Gastroesophageal sphincter (tissue), 4 donors: ENCODE measurements at regions not wholly inside any gene's neighbourhood (a gene's known extent, or its start where the extent isn't known, plus 50 kb on each side); places are given as distances from the start of the nearest gene placed in this dataset.

Source experiments
- ATAC-seq: fragments of 150-250 bp; one replicate; pipeline ENCODE4 v1.9.1; 2016; ENCODE audit warnings: mild to moderate bottlenecking, moderate library complexity
- H3K27ac ChIP-seq, 4 donors: fragments of 200-600 bp; sonication (generic) in 3 of 4; 1 replicate in 3 of 4; 2 replicates in 1 of 4; pipeline ENCODE4 v1.5.1; 2016 to 2019
- H3K27me3 ChIP-seq: fragments of 200-600 bp; sonication (generic); one replicate; pipeline ENCODE4 v1.5.1; 2019
- H3K36me3 ChIP-seq, 2 donors: fragments of 200-600 bp; sonication (generic); one replicate each; pipeline ENCODE4 v1.5.1; 2019; ENCODE audit warnings: control low read depth in 1 of 2
- H3K4me1 ChIP-seq, 3 donors: fragments of 200-600 bp; sonication (generic); 1 replicate in 2 of 3; 2 replicates in 1 of 3; pipeline ENCODE4 v1.5.1; 2016 to 2019; ENCODE audit warnings: control low read depth in 2 of 3
- H3K4me3 ChIP-seq, 2 donors: fragments of 200-600 bp; sonication (generic); one replicate each; pipeline ENCODE4 v1.5.1; 2019; ENCODE audit warnings: mild to moderate bottlenecking in 1 of 2, moderate library complexity in 1 of 2
- H3K9me3 ChIP-seq, 3 donors: fragments of 200-600 bp; sonication (generic); one replicate each; pipeline ENCODE4 v1.5.1; 2017 to 2019; ENCODE audit warnings: control low read depth in 2 of 3
- CTCF ChIP-seq, 4 experiments: fragments of 200-600 bp in 2 of 4; fragments of 450-650 bp in 2 of 4; sonication (generic) in 1 of 4; IDR thresholded peaks; one replicate each; pipeline ENCODE4 v1.5.1; 2017 to 2019; ENCODE audit warnings: antibody characterized with exemption in 4 of 4, mild to moderate bottlenecking in 2 of 4, moderate library complexity in 2 of 4
- EP300 ChIP-seq: sonication (generic); formaldehyde crosslinking; IDR thresholded peaks from one replicate; pipeline ENCODE4 v1.6.1; 2017; ENCODE audit warnings: antibody characterized with exemption, mild to moderate bottlenecking
- POLR2A ChIP-seq, 2 donors: fragments of 450-650 bp; IDR thresholded peaks; one replicate each; pipeline ENCODE4 v1.6.1; 2017; ENCODE audit warnings: antibody characterized with exemption in 2 of 2, mild to moderate bottlenecking in 2 of 2, moderate library complexity in 1 of 2
- POLR2AphosphoS5 ChIP-seq: sonication (generic); formaldehyde crosslinking; IDR thresholded peaks from one replicate; pipeline ENCODE4 v1.6.1; 2017; ENCODE audit warnings: antibody characterized with exemption
- WGBS, 2 donors: methylation state at CpG; one replicate each; pipeline ENCODE4 v1.1.5; 2018; ENCODE audit warnings: low coverage in 1 of 2; 5-methylcytosine and 5-hydroxymethylcytosine counted together

- H3K27ac ChIP-seq: no peak overlapping the region
- no peaks in the 10 kb centered on the region for H3K36me3 ChIP-seq
- ATAC-seq: no peak
- H3K4me3 ChIP-seq: no peak overlapping the region
- H3K27me3 ChIP-seq: no peaks in the 10 kb centered on the region
- 88 to 93% methylated on average over 3 to 9 of the region's 9 CpGs for WGBS, 2 donors
- no peaks in the 10 kb centered on the region for H3K9me3 ChIP-seq
- no peak for TF ChIP-seq EP300
- no peak for TF ChIP-seq CTCF (IDR thresholded peaks at IDR 0.05)
- TF ChIP-seq POLR2A (IDR thresholded peaks at IDR 0.05): no peak
- no peak for TF ChIP-seq POLR2AphosphoS5
- no peaks in the 10 kb centered on the region for H3K4me1 ChIP-seq
Measured at GRCh38 chr12:124129132-124129531, 156.1 kb downstream of the ZNF664 start.

GRCh38 chr12:124130691-124131591, 157.9 kb downstream of the ZNF664 start:
- H3K27ac ChIP-seq: no peak overlapping the region
- ATAC-seq: no peak
- 77 to 80% methylated on average over 3 to 9 of the region's 9 CpGs for WGBS, 2 donors
- TF ChIP-seq EP300 (no peak), POLR2A (IDR thresholded peaks at IDR 0.05) (no peak), CTCF (IDR thresholded peaks at IDR 0.05) (no peak), POLR2AphosphoS5 (no peak)
- no peaks in the 10 kb centered on the region for H3K4me1 ChIP-seq
- no peak overlapping the region for H3K4me3 ChIP-seq
- H3K9me3 ChIP-seq: no peaks in the 10 kb centered on the region
- H3K36me3 ChIP-seq: no peaks in the 10 kb centered on the region
- no peaks in the 10 kb centered on the region for H3K27me3 ChIP-seq

GRCh38 chr12:124131659-124132058, 158.6 kb downstream of the ZNF664 start:
- WGBS, 2 donors: 89 to 96% methylated on average over 4 to 5 of the region's 5 CpGs
- ATAC-seq: no peak
- no peak overlapping the region for H3K27ac ChIP-seq

GRCh38 chr12:124132530-124132929, 159.5 kb downstream of the ZNF664 start:
- Histone ChIP-seq H3K36me3 (no peaks in the 10 kb centered on the region), H3K27ac (no peak overlapping the region), H3K9me3 (peaks cover 0 to 8% (median 0%) of the 10 kb centered on the region in 3 donors), H3K4me3 (no peak overlapping the region), H3K27me3 (no peaks in the 10 kb centered on the region), H3K4me1 (no peaks in the 10 kb centered on the region)
- no peak for TF ChIP-seq EP300
- no peak for TF ChIP-seq POLR2A (IDR thresholded peaks at IDR 0.05)
- TF ChIP-seq POLR2AphosphoS5: no peak
- no peak for TF ChIP-seq CTCF (IDR thresholded peaks at IDR 0.05)
- no peak for ATAC-seq
- WGBS, 2 donors: 100% methylated on average over 2 of the region's 2 CpGs; no CpG with 5 or more reads in 1 of the 2 donors

More at GRCh38 chr12:124131659-124132058, 158.6 kb downstream of the ZNF664 start:
- Histone ChIP-seq H3K4me1 (no peaks in the 10 kb centered on the region), H3K27me3 (no peaks in the 10 kb centered on the region), H3K4me3 (no peak overlapping the region), H3K9me3 (no peaks in the 10 kb centered on the region), H3K36me3 (no peaks in the 10 kb centered on the region)
- no peak for TF ChIP-seq EP300
- TF ChIP-seq CTCF (IDR thresholded peaks at IDR 0.05): no peak
- TF ChIP-seq POLR2AphosphoS5: no peak

- Histone ChIP-seq H3K4me3 (no peak overlapping the region), H3K4me1 (no peaks in the 10 kb centered on the region), H3K9me3 (peaks cover 0 to 15% (median 0%) of the 10 kb centered on the region in 3 donors), H3K27ac (no peak overlapping the region), H3K27me3 (no peaks in the 10 kb centered on the region), H3K36me3 (no peaks in the 10 kb centered on the region)
- TF ChIP-seq CTCF (IDR thresholded peaks at IDR 0.05) (no peak), POLR2A (IDR thresholded peaks at IDR 0.05) (no peak), EP300 (no peak), POLR2AphosphoS5 (no peak)
- ATAC-seq: no peak
Measured at GRCh38 chr12:124136796-124137195, 158.1 kb upstream of the RFLNA start.
